SKM-1 (cell line): ENCODE measurements at regions not wholly inside any gene's neighbourhood (a gene's known extent, or its start where the extent isn't known, plus 50 kb on each side); places are given as distances from the start of the nearest gene placed in this dataset.
"Not testable (repeated sequence)": the region's sequence is repeated elsewhere in the genome, so short reads cannot be mapped to it uniquely, and the experiment has no call there.

Experiments
- DNase-seq: peaks from one replicate; lab custom pipeline; 2025; ENCODE audit not compliant: unreplicated experiment; lab: John Stamatoyannopoulos, UW

- DNase-seq: no peak
Observed at GRCh38 chr3:34570916-34571705, 772.7 kb downstream of the PDCD6IP start.

GRCh38 chr3:34571714-34572113 is 773.3 kb downstream of the PDCD6IP start:
- no peak for DNase-seq

- DNase-seq: no peak
Observed at GRCh38 chr3:34575776-34576175, 777.3 kb downstream of the PDCD6IP start.

- DNase-seq: no peak
Observed at GRCh38 chr3:34582055-34582454, 783.6 kb downstream of the PDCD6IP start.

- no peak for DNase-seq
Observed at GRCh38 chr3:34583451-34583850, 785.0 kb downstream of the PDCD6IP start.

- DNase-seq: no peak
Observed at GRCh38 chr3:34584971-34585370, 786.5 kb downstream of the PDCD6IP start.

- DNase-seq: no peak
Observed at GRCh38 chr3:34599595-34599994, 801.2 kb downstream of the PDCD6IP start.

- DNase-seq: no peak
Observed at GRCh38 chr3:34619990-34620389, 821.6 kb downstream of the PDCD6IP start.

- no peak for DNase-seq
Observed at GRCh38 chr3:34626699-34627098, 828.3 kb downstream of the PDCD6IP start.

- DNase-seq: no peak
Observed at GRCh38 chr3:34634939-34635338, 836.5 kb downstream of the PDCD6IP start.

- DNase-seq: no peak
Observed at GRCh38 chr3:34635352-34635850, 837.0 kb downstream of the PDCD6IP start.

- DNase-seq: no peak
Observed at GRCh38 chr3:34646911-34647460, 848.6 kb downstream of the PDCD6IP start.

GRCh38 chr3:34650131-34650530 is 851.7 kb downstream of the PDCD6IP start:
- DNase-seq: no peak

- no peak for DNase-seq
Observed at GRCh38 chr3:34668915-34669314, 870.5 kb downstream of the PDCD6IP start.

GRCh38 chr3:34669490-34669889 is 871.1 kb downstream of the PDCD6IP start:
- DNase-seq: no peak

GRCh38 chr3:34675383-34676120 is 877.1 kb downstream of the PDCD6IP start:
- DNase-seq: no peak

GRCh38 chr3:34676436-34676835 is 878.0 kb downstream of the PDCD6IP start:
- no peak for DNase-seq

GRCh38 chr3:34678575-34678974 is 880.1 kb downstream of the PDCD6IP start:
- no peak for DNase-seq

- DNase-seq: not testable (repeated sequence)
Observed at GRCh38 chr3:34679055-34679454, 880.6 kb downstream of the PDCD6IP start.

- no peak for DNase-seq
Observed at GRCh38 chr3:34683851-34684250, 885.4 kb downstream of the PDCD6IP start.

- no peak for DNase-seq
Observed at GRCh38 chr3:34686541-34686940, 888.1 kb downstream of the PDCD6IP start.

- DNase-seq: no peak
Observed at GRCh38 chr3:34687671-34688070, 889.2 kb downstream of the PDCD6IP start.
